HG02588 (cell line): ENCODE measurements at regions not wholly inside any gene's neighbourhood (a gene's known extent, or its start where the extent isn't known, plus 50 kb on each side); places are given as distances from the start of the nearest gene placed in this dataset.
"Not testable (repeated sequence)": the region's sequence is repeated elsewhere in the genome, so short reads cannot be mapped to it uniquely, and the experiment has no call there.

ENCODE experiments used
- ATAC-seq: cut with Tn5 transposase; IDR thresholded peaks from one replicate; pipeline ENCODE4 v1.9.1; 2021; ENCODE audit warnings: mild to moderate bottlenecking, moderate library complexity; ENCODE audit not compliant: unreplicated experiment

GRCh38 chr10:46792657-46793357 is 118.4 kb upstream of the PTPN20 start:
- not testable (repeated sequence) for ATAC-seq

DNA sequence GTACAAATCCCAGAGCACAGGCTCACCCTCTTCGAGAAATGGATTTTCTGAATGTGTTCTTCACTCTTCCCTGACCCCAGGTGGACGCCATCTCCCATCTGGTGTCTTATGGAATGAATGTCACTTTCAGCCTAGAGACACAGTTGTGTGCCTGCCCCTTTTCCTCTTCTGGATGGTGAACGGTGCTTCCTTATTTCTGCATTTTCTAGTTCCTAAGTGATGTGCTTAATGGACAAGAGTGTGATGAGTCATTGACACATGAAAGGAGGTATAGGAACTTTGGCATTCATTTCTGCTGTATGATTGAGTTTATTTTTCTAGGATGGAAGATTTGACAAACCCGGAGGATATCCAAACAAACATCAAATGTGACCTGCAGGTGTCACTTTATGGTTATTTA is 114.9 kb upstream of the PTPN20 start:
- ATAC-seq: not testable (repeated sequence)

GRCh38 chr10:46802010-46802409 is 109.2 kb upstream of the PTPN20 start:
- not testable (repeated sequence) for ATAC-seq

GRCh38 chr10:46803082-46803481 is 108.1 kb upstream of the PTPN20 start:
- not testable (repeated sequence) for ATAC-seq

- ATAC-seq: not testable (repeated sequence)
These were observed 101.0 kb upstream of the PTPN20 start for GRCh38 chr10:46810222-46810621.

GRCh38 chr10:46816126-46816525 is 95.1 kb upstream of the PTPN20 start:
- not testable (repeated sequence) for ATAC-seq

DNA sequence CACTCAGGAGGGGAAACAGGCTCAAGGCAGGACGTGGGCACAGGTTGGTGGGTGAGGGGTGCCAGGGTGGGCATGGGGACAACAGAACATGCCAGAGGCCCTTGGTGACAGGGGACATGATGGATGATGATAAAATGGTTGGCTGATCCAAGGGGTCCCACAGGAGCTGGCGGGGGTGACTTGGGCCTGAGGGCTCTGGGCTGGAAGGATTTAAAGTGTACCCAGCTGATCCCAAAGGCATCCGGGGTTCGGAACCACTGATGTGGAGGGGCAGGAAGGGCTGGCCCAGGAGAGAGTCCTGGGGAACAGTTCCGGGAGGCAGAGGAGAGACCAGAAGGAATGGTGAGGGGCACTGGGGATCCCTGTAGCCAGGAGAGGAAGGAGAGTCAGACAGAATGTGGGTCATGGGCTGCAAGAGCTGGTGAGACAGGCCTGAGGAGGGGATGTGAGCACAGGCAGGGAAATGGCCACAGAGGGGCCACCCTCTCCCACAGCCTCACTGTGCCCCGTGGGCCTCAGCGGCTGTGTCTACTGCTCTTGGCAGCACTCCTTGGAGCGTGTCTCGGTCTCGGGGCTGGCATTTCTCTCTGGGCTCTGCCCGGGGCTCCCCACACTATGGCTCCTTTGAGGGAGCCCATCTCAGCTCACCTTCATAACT is 70.7 kb upstream of the PTPN20 start:
- ATAC-seq: not testable (repeated sequence)

GRCh38 chr10:46841051-46841593 is 70.1 kb upstream of the PTPN20 start:
- ATAC-seq: not testable (repeated sequence)

- ATAC-seq: not testable (repeated sequence)
These were observed 66.0 kb upstream of the PTPN20 start for GRCh38 chr10:46845194-46845593.

- ATAC-seq: not testable (repeated sequence)
These were observed 65.6 kb upstream of the PTPN20 start for GRCh38 chr10:46845640-46846039.

DNA sequence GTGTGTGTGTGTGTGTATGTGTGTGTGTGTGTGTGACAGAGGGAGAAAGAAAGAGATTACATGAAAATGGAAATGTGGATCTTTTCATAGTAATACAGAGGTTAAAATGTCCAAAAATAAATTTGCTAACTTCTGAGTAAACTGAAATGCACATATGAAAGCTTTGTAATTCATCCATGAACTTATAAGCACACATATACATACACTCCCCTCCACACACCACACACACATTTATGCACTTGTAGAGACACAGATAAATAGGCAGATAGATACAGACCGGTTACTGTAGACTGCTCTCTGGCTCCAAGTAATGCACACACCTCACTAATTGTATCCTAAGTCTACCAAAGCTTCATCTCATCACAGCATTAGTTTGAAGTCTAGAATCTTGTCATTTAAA is 50.5 kb upstream of the PTPN20 start:
- ATAC-seq: not testable (repeated sequence)
